ENCODE measurements at regions not wholly inside any gene's neighbourhood (a gene's known extent, or its start where the extent isn't known, plus 50 kb on each side); places are given as distances from the start of the nearest gene placed in this dataset.

DNA sequence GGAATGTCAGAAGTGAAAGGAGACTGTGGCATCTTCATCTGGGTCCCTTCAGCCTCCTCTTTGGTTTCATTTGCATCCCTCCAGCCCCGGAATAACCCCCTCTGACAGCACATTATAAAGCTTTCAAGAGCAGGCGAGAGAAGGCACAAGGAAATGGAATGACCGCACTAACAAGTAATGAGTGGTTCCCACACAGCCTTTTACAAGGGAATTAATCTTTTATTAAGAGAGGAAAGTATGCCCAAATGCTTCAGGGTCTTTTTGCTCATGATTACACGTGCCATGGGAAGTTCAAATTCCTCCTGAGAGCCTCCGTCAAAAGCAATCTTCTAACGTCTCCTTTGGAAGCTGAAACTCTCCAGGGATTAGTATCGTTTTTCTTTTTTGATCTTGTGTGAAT lies 347.0 kb downstream of the BTBD3 start:
- no peak for DNase-seq (ENCODE audit: extremely low read depth in 1 of 2, low read depth in 1 of 2)

DNA sequence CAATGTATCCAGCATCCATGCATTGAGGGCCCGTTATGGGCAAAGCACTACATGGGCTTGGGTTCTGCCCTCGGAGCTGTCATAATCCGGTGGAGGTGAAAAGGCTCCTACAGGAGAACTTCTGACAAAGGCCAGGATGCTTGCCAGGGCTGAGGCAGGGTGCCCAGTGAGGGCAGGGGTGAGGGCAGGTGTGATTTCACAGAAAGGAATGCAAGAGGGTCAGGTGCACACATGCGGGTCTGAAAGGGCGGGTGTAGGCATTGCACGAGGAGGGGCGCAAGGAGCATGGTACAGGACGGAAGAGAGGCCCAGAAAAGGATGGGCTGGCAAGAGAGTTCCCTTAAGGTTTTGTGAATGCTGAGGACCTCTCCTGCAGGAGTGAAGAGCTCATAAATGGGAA lies 348.0 kb downstream of the BTBD3 start:
- no peak for DNase-seq (ENCODE audit: extremely low read depth in 1 of 2, low read depth in 1 of 2)

DNA sequence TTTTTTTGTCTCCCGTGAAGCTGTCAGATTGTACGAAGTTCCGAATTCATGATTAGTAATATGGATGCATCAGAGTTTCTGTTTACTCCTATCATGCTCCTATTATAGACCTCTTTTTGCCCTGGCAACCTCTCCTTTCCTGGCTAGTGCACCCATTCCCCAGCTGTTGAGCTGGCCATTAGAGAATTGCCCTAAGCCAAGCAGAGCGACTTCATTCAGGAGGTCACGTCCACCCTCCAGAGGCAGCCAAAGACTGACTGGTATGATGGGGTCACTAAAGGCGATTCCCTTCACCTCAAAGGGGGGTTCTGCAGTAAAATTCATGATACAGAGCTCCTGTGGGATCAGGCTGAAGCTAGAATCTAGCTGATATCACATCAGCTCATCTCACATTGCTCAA lies 351.9 kb downstream of the BTBD3 start:
- no peak for DNase-seq (ENCODE audit: extremely low read depth in 1 of 2, low read depth in 1 of 2)

DNA sequence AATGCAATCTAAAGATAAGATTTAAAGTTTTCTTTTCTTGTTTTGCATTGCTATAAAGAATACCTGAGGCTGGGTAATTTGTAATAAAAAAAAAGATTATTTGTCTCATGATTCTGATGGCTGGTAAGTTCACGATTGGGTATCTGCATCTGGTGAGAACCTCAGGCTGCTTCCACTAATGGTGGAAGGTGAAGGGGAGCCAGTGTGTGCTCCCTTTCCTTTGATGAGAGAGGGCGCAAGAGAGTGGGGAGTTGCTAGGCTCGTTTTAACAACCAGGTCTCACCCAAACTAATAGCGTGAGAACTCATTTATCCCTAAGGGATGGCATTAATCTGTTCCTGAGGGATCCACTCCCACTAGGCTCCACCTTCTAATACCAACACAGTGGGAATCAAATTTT lies 353.2 kb downstream of the BTBD3 start:
- no peak for DNase-seq (ENCODE audit: extremely low read depth in 1 of 2, low read depth in 1 of 2)

GRCh38 chr20:12276011-12276673 lies 358.4 kb downstream of the BTBD3 start:
- DNase-seq (ENCODE audit: extremely low read depth in 1 of 2, low read depth in 1 of 2): no peak

DNA sequence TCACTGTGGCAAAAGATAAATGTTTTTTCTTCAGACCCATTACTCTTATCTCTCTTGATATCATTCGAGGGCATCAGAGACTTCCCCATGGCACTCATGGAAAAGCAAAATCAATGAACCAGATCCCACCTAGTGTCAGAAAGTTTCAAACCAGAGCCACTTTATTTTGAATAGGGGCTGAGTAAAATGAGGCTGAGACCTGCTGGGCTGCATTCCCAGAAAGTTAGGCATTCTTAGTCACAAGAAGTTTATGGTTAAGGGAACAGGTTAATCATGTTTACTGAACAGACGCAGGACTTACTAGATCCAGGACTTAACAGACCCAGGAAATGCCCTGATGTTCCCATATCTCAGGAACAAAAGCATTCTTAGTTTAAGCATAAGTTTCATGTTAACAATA lies 369.9 kb downstream of the BTBD3 start:
- no peak for DNase-seq (ENCODE audit: extremely low read depth in 1 of 2, low read depth in 1 of 2)

GRCh38 chr20:12289465-12289864 lies 371.8 kb downstream of the BTBD3 start:
- no peak for DNase-seq (ENCODE audit: extremely low read depth in 1 of 2, low read depth in 1 of 2)

DNA sequence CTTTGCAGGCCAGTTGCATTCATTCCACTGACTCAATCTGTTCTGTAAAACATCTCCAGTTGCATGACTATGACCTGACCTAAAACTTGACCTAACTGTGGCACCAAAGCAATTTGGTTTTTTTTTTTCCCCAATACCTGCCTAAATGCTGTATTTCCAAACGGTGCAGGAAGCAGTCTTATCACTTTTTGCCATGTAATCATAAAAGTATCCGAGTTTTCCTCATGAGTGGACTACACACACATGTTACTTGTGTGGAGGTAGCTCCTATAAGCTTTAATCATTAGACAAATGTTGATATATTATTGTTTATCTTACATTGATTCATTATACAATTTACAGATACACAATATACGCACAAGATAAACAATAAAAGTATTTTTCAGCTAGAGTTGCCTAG lies 373.7 kb downstream of the BTBD3 start:
- DNase-seq (ENCODE audit: extremely low read depth in 1 of 2, low read depth in 1 of 2): no peak

DNA sequence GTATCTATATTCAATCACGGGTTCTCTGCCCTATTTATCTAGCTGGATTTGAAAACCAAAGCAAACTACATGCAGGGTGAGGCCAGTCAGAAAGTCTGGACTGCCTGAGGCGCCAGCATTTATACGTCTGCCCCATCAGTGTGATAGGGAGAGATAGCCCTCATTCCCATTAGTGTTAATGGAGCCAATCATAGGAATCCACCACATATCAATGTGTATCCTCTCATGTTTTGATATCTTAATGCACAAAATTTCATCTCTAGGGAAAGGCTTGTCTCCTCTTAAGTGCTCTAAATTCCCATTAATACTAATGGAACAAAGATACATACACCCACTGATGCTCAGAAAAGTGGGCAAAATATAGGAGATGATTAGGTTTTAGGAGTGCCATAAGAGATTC lies 376.2 kb downstream of the BTBD3 start:
- DNase-seq (ENCODE audit: extremely low read depth in 1 of 2, low read depth in 1 of 2): no peak

GRCh38 chr20:12294678-12295077 lies 377.0 kb downstream of the BTBD3 start:
- DNase-seq (ENCODE audit: extremely low read depth in 1 of 2, low read depth in 1 of 2): no peak

- no peak for DNase-seq (ENCODE audit: extremely low read depth in 1 of 2, low read depth in 1 of 2)
Observed at GRCh38 chr20:12305188-12305950, 387.7 kb downstream of the BTBD3 start.

DNA sequence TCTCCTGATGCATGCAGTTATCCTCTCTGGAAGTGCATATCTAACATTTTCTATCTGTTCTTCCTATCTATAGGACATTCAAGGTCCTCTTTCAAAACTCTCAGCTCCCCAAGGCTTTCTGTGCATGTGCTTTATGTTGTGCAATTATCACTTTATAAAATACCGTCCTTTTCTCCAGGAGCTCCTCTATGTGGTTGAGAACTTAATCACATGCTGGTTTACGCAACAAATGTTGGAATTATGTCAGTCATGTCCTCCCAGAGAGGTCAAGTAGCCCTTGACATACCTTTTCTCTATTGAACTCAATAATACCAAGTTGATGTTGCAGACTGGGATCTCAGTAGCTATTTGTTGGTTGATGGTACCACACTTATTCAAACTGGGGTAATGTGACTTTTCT lies 388.4 kb downstream of the BTBD3 start:
- no peak for DNase-seq (ENCODE audit: extremely low read depth in 1 of 2, low read depth in 1 of 2)

DNA sequence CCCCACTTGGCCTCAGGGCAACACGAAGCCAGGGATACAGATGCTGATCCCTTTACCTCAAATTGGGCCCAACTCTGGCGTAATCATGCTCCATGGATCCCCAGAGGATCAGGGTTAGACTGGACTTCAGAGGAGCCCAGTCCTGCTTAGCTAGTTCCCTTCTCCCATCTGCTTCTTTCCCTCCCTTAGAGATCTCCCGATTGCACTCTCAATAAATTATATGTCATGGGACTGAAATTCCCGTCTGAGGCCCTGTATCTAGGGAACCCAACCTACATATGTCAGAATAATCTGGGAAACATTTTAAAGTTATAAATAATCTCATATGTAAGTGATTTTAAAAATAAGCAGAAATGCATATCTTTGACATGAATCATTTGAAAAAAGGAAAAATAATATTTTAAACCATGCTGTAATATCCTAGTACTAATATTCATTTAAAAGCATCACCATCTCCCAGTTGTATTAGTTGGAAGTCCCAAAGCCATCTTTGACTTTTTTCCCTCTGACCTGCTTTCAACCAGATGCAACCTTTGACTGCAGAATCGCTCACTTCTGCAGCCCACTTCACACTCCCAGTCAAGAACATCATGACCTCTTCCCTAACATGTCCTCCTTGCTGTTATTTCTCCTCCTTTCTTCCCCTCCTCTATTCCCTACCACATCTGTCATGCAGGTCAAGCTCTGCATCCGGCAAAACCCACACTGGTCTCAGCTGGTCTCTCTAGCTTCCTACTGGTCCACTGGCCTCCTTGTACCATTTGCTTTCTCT lies 393.6 kb downstream of the BTBD3 start:
- no peak for DNase-seq (ENCODE audit: extremely low read depth in 1 of 2, low read depth in 1 of 2)

DNA sequence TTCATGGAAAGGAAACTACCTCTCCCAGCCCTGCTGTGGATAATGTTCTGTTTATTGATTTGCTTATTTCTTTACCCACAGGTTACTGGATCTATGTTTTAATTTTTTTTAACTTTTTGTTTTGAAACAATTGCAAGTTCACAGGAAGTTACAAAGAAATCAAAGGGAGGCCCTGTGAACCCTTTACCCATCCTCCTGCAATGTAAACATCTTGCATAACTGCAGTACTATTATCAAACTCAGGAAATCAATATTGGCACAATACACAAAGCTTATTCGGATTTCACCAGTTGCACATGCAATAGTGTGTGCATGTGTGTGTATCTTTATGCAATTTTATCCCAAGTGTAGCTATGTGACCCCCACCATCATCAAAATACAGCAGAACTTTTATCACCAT lies 398.0 kb downstream of the BTBD3 start:
- DNase-seq (ENCODE audit: extremely low read depth in 1 of 2, low read depth in 1 of 2): no peak

GRCh38 chr20:12316794-12317193 lies 399.1 kb downstream of the BTBD3 start:
- DNase-seq (ENCODE audit: extremely low read depth in 1 of 2, low read depth in 1 of 2): no peak

DNA sequence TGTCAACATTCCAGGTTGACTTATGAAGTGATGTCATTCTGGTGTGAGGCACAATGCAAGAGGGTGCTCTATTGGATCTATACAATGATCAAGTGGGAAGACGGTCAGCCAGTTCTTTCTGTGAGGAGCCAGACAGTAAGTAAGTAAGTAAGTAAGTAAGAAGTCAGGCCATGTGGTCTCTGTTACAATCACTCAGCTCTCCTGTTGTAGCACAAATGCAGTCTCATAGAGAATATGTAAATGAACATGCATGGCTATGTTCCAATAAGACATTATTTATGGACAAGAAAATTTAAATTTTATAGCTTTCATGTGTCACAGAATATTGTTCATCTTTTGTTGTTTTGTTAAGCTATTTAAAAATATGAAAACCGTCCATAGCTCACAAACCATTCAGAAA lies 399.7 kb downstream of the BTBD3 start:
- no peak for DNase-seq (ENCODE audit: extremely low read depth in 1 of 2, low read depth in 1 of 2)

GRCh38 chr20:12318043-12318442 lies 400.4 kb downstream of the BTBD3 start:
- DNase-seq (ENCODE audit: extremely low read depth in 1 of 2, low read depth in 1 of 2): no peak

- no peak for DNase-seq (ENCODE audit: extremely low read depth in 1 of 2, low read depth in 1 of 2)
Observed at GRCh38 chr20:12321736-12322135, 404.0 kb downstream of the BTBD3 start.

- no peak for DNase-seq (ENCODE audit: extremely low read depth in 1 of 2, low read depth in 1 of 2)
Observed at GRCh38 chr20:12327205-12327604, 409.5 kb downstream of the BTBD3 start.

- no peak for DNase-seq (ENCODE audit: extremely low read depth in 1 of 2, low read depth in 1 of 2)
Observed at GRCh38 chr20:12331236-12331635, 413.5 kb downstream of the BTBD3 start.

GRCh38 chr20:12337601-12338000 lies 419.9 kb downstream of the BTBD3 start:
- DNase-seq (ENCODE audit: extremely low read depth in 1 of 2, low read depth in 1 of 2): no peak

DNA sequence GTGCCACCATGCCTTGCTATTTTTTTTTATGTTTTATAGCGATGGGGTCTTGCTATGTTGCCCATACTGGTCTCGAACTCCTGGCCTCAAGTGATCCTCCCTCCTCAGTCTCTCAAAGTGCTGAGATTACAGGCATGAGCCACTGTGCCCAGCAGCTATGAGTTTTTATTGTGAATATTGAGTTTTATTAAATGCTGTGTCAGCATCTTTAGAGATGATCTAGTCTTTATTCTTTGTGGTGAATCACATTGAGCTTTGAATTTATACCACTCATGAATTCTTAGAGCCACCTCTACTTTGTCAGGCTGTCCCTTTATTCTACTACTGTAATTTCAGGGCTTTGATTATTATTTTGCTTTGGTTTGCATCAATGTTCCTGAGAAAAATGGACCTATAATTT lies 428.3 kb downstream of the BTBD3 start:
- no peak for DNase-seq (ENCODE audit: extremely low read depth in 1 of 2, low read depth in 1 of 2)
